Posterior cingulate gyrus (tissue), 11 donors: ENCODE measurements at regions not wholly inside any gene's neighbourhood (a gene's known extent, or its start where the extent isn't known, plus 50 kb on each side); places are given as distances from the start of the nearest gene placed in this dataset.

Experiments used
- DNase-seq, 10 donors: peaks; one replicate each; pipeline versions ENCODE4 v3.0.0 to v3.0.0-alpha.2; 2020 to 2021; ENCODE audit warnings: mixed read lengths in 3 of 10
- intact Hi-C: fragments of 100-400 bp; cut with DNase I; formaldehyde crosslinking; loops from one replicate; pipeline ENCODE4 v1.15.1; 2023

- intact Hi-C loops, result no loop called here
- DNase-seq, result no peak
Measured at GRCh38 chr14:51145246-51145645, 50.3 kb upstream of the TRIM9 start.

DNA sequence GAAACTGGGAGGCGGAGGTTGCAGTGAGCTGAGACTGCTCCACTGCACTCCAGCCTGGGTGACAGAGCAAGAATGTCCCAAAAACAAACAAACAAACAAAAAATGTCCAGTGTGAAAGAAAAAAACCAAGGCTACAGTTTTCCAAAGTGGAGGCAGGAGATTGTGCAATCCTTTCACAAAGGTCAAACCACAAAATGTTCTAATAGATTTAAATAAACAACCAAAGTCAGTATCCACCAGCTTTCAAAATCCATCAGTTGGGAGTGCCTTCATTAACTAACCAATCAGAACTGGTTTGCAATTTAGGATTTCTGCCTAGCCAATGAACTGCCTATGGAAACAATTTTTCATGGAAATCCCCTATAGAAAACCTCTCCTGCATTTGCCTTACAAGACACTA lies 52.3 kb upstream of the TRIM9 start:
- DNase-seq, result no peak
- intact Hi-C loops, result no loop called here

DNA sequence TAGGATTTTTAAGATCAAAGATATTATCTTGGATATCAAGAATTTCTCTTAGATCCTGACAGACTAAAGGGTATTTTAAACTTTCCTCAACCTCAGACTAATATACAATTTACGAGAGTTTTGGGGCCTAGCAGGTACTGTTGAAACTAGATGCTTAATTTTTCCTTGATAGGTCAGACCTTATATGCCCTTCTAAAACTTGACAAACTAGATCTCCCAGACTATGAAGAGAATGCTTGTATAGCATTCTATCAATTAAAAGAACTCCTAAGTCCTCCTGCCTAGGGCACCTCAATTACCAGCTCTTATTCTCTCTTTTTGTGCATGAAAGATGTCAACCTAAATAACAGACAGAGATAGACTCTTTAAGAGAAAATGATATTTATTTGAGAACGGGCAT lies 60.4 kb upstream of the TRIM9 start:
- intact Hi-C loops, result no loop called here
- DNase-seq, result no peak

- DNase-seq, result no peak
- intact Hi-C loops, result no loop called here
Measured at GRCh38 chr14:51157012-51157411, 62.1 kb upstream of the TRIM9 start.

DNA sequence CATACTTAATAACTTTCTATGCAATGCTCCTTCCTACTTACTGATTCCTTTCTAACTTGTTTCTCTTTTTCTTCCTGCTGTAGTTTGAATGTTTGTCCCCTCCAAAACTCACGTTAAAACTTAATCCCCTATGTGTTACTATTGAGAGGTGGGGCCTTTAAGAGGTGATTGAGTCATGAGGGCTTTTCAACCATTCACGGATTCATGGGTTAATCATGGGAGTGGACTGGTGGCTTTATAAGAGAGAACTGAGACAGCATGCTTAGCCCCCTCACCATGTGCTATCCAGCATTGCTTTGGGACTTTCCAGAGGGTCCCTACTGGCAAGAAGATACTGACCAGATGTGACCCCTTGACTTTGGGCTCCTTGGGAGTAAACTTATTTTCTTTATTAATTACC lies 66.0 kb upstream of the TRIM9 start:
- intact Hi-C loops, result no loop called here
- no peak for DNase-seq

DNA sequence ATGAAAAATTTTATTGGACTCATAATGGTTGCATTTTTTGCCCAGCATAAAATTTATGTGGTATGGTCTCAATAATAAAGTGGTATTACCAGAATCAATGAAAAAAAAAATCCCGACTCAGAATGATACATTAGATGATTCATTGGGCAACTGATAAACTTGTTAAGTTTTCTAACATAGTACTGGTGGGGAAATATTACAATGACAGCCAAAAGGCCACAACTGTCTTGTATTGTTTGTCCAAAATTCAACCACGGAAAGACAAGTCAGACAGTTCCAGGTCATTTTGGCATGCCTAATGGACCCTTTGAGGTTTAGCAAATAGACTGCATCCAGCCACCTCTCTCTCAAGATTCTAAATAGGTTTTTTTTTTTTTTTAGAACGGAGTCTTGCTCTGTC lies 70.5 kb upstream of the TRIM9 start:
- intact Hi-C loops, result no loop called here
- DNase-seq, result no peak

DNA sequence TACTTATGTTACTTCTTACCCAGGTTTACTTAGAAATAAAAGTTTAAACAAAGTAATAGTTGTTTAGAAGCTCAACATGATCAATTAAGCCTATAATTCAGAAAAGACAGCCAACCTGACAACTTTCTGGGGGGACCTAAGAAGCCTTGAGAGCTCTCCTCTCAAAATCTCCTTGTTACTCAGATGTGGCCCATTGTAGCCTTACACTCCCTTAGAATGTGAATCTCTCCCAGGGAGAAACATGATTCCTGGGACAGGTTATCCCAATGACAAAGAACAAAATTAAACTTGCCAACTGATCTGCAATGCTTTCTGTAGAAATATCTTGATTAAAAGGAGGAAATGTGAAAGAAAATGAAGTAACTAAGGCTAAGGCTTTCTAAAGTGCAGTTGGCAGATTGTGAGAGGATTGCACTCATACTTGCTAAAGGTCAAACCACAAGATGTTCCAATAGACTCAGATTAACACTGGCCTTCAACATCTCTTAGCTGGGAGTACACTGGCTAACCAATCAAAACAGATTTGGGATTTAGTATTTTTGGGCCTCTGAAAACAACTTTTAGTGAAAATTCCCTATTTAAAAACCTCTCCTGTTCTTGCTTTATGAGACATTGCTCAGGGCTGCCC lies 72.3 kb upstream of the TMX1 start:
- DNase-seq, result no peak

GRCh38 chr14:51168215-51168613 lies 71.8 kb upstream of the TMX1 start:
- no peak for DNase-seq
- intact Hi-C loops, result no loop called here

More for the DNA sequence above, 72.3 kb upstream of the TMX1 start:
- intact Hi-C loops, result no loop called here

- intact Hi-C loops, result no loop called here
- no peak for DNase-seq
Measured at GRCh38 chr14:51173863-51174262, 66.2 kb upstream of the TMX1 start.

GRCh38 chr14:51176839-51177238 lies 63.2 kb upstream of the TMX1 start:
- intact Hi-C loops, result no loop called here
- peak in 1 of 10 donors; percentile 10 for DNase-seq

DNA sequence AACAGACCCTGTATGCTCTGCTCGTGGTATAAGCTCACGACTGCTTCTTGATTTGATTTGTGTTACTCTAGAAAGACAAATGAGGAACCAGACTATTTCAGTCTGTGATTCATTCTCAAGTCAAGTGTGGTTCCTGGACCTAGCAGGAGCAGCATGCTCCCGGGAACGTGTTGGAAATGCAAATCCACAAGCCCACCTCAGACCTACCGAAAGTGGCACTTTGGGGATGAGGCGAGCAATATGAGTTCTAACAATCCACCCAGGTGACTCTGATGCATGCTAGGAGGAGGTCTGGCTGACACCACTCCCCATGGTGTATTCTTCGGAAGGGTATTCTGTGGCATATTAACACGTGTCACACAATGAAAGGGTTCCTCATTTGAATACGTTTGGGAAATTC lies 59.5 kb upstream of the TMX1 start:
- intact Hi-C loops, result no loop called here

GRCh38 chr14:51182131-51182565 lies 57.9 kb upstream of the TMX1 start:
- intact Hi-C loops, result no loop called here
- DNase-seq, result no peak

More for the DNA sequence above, 59.5 kb upstream of the TMX1 start:
- peak in 2 of 10 donors; percentile 22 to 70 for DNase-seq

- intact Hi-C loops, result no loop called here
- DNase-seq, result no peak
Measured at GRCh38 chr14:51185180-51185579, 54.9 kb upstream of the TMX1 start.

GRCh38 chr14:51185754-51186153 lies 54.3 kb upstream of the TMX1 start:
- no peak for DNase-seq
- intact Hi-C loops, result no loop called here

DNA sequence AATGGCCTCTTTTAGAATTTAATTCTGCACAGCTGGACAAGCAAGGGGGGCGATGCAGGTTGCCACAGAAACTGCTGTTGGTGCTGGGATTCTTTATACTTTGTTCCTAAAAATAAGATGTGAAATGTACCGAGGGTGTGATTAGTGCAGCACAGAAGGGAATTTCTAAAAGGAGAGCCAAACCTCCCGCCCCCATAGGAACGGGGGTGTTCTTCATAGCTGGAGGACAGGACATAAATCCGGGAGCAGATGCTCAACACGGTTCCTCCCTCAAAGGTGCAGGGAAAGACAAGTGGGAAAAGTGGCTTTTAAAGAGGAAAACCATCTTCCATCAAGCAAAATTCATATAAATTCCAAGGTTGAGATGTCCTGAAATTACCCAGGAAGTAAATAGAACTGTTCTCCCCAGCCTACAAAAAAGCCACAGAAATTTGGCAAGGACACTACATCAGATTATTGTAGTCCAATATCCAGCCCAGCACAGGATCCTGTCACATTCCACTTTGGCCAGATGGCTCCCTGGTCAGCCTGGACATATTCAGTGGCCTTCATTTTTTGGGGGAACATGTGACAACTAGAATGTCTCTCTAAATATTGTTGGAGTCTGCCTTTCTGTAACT lies 51.4 kb upstream of the TMX1 start:
- DNase-seq, result peak in 8 of 10 donors; percentile 36 to 92 (median 60)
- intact Hi-C loops, result no loop called here

DNA sequence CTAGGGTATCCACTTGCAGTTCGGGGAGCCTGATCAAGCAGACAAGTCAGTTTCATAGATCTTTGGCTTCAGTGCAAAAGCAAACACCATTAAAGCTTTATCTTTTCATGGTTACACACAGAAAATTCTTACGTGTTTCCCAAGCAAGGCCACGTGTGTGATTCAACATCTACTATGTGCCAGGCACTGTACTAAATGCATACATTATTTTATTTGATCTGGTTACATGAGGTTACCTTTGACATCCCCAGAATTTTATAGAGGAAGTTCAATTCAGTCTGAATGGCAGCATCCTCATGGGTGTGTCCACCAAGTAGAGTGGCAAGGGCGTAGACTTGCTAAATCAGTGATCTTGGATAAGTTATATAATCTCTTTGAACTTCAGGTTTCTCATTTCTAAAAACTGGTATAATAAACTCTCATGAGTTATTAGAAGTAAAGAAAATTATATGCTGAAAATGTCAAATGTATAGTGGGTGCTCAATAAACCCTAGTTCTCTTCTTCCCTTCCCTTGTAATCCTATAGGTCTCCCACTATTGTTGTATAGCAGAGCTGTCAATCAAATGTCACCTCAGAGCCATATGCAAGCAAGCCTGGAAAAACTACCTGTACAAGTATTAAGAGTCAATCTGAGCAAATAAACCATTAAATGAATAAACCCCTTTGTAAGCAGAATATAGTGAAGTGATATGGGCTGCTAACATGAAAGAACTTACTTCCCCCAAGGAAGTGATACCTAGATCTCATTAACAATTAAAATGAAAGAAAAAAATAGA lies 50.3 kb upstream of the TMX1 start:
- DNase-seq, result no peak
- intact Hi-C loops, result no loop called here
